ENCODE measurements at regions not wholly inside any gene's neighbourhood (a gene's known extent, or its start where the extent isn't known, plus 50 kb on each side); places are given as distances from the start of the nearest gene placed in this dataset.

GRCh38 chr10:3282674-3283017, 110.1 kb upstream of the PITRM1 start:
- H3K36me3 ChIP-seq, result no peaks in the 10 kb centered on the region
- intact Hi-C loops (cut with DNase I; ENCODE audit: low total_unique reads), result no loop called here

DNA sequence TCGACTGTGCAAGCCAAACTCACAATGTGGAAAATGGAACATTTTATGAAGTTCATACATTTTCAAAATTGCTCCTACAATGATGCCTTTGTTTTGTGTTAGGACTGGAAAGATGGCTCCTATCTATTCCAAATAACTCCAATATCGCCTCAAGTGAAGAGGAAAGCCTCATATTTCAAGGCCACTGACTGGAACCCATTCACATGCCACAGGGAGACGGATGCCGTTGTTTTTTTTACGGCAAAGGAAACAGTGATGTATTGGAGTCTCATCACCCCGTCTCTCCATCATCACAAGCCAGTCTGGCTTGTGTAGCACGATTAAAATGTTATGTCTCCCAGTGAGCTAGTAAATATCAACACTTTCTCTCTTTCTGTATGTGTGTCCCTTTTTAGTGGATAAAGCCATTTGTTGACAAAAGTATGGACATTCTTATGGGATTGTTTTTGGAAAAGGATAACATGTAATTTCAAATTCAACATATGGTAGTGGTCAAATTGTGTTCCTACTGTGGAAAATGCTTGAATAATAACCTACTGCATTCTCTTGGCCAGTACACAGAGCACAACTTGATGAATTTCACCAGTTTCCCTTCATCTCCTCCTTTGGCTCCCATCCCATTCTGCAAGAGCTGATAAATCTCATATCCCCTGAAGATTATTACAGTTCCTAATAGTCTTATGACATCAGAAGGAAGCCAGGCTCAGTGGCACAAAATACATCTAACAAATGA, 109.5 kb upstream of the PITRM1 start:
- H3K27me3 ChIP-seq, result no peaks in the 10 kb centered on the region
- H3K27ac ChIP-seq, result no peak overlapping the region
- TF ChIP-seq POLR2AphosphoS5 (IDR thresholded peaks at IDR 0.05) (no peak), EP300 (IDR thresholded peaks at IDR 0.05) (no peak), CTCF (IDR thresholded peaks at IDR 0.05) (no peak), POLR2A (IDR thresholded peaks at IDR 0.05) (no peak)
- no peaks in the 10 kb centered on the region for H3K36me3 ChIP-seq
- peaks cover 0 to 4% (median 0%) of the 10 kb centered on the region in 4 donors for H3K4me1 ChIP-seq
- intact Hi-C loops (cut with DNase I; ENCODE audit: low total_unique reads), result no loop called here
- H3K9me3 ChIP-seq, result no peaks in the 10 kb centered on the region
- DNase-seq, result peak in 1 of 2 donors; percentile 48
- 70 to 82% (median 71%) methylated on average over 7 of the region's 7 CpGs for WGBS, 5 donors
- H3K4me3 ChIP-seq, result no peak overlapping the region

More at GRCh38 chr10:3282674-3283017, 110.1 kb upstream of the PITRM1 start:
- peaks cover 0 to 4% (median 0%) of the 10 kb centered on the region in 4 donors for H3K4me1 ChIP-seq
- H3K27ac ChIP-seq, result no peak overlapping the region
- DNase-seq, result no peak
- H3K4me3 ChIP-seq, result no peak overlapping the region
- TF ChIP-seq EP300 (IDR thresholded peaks at IDR 0.05) (no peak), CTCF (IDR thresholded peaks at IDR 0.05) (no peak), POLR2A (IDR thresholded peaks at IDR 0.05) (no peak), POLR2AphosphoS5 (IDR thresholded peaks at IDR 0.05) (no peak)
- no peaks in the 10 kb centered on the region for H3K9me3 ChIP-seq
- H3K27me3 ChIP-seq, result no peaks in the 10 kb centered on the region
- 91 to 98% (median 93%) methylated on average over 1 of the region's 1 CpG for WGBS, 5 donors

DNA sequence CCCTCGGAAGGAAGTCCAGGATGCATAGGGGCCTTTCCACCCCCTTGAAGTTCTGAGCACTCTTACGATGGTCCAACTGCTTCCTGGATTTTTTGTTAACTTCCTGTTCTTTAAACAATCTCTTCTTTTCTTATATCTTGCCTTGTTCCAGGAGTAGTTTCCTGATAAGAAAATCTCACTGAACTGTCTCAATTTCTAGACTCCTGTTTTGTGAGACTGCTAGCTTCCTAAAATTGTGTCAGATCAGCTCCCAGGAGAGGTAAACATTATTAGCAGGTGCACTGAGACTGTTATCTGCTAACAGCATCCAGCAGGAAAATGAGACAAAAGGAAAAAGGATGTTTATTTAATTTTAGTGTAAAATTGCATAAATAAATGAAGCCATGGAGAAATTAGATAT, 106.2 kb upstream of the PITRM1 start:
- no peak for TF ChIP-seq EP300 (IDR thresholded peaks at IDR 0.05)
- TF ChIP-seq POLR2A (IDR thresholded peaks at IDR 0.05), result no peak
- no peak for TF ChIP-seq CTCF (IDR thresholded peaks at IDR 0.05)
- TF ChIP-seq POLR2AphosphoS5 (IDR thresholded peaks at IDR 0.05), result no peak
- Histone ChIP-seq H3K4me1 (peaks cover 0 to 4% (median 0%) of the 10 kb centered on the region in 4 donors), H3K4me3 (no peak overlapping the region), H3K27me3 (no peaks in the 10 kb centered on the region), H3K9me3 (no peaks in the 10 kb centered on the region), H3K27ac (no peak overlapping the region), H3K36me3 (no peaks in the 10 kb centered on the region)
- 44 to 67% (median 60%) methylated on average over 2 of the region's 2 CpGs for WGBS, 5 donors
- no peak for DNase-seq
- intact Hi-C loops (cut with DNase I; ENCODE audit: low total_unique reads), result no loop called here

DNA sequence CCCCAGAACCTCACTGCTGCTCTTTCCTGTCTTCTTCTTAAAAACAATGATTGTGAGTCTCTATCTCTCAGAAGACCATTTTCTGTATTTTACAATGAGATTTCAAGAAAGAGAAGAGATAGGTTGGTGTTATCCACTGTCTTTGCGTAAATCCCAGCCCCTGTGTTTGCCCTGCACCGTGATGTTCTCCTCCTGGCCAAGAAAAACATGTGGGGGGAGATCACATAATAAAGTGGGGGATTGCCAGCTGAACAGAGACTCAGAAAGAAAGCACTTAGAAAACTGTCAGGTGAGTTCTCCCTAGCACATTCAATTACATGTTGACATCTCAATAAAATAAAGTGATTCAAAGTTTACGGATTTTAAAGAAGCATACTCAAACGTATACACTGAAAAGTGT, 105.0 kb upstream of the PITRM1 start:
- no peak overlapping the region for H3K27ac ChIP-seq
- no peak for DNase-seq
- no peaks in the 10 kb centered on the region for H3K27me3 ChIP-seq
- TF ChIP-seq POLR2A (IDR thresholded peaks at IDR 0.05) (no peak), POLR2AphosphoS5 (IDR thresholded peaks at IDR 0.05) (no peak), CTCF (IDR thresholded peaks at IDR 0.05) (no peak), EP300 (IDR thresholded peaks at IDR 0.05) (no peak)
- WGBS, 5 donors, result 75 to 81% (median 78%) methylated on average over 4 of the region's 4 CpGs
- H3K36me3 ChIP-seq, result no peaks in the 10 kb centered on the region
- H3K4me3 ChIP-seq, result no peak overlapping the region
- peaks cover 0 to 4% (median 0%) of the 10 kb centered on the region in 4 donors for H3K4me1 ChIP-seq
- no peaks in the 10 kb centered on the region for H3K9me3 ChIP-seq
- intact Hi-C loops (cut with DNase I; ENCODE audit: low total_unique reads), result no loop called here

Data from stomach (tissue), 8 donors.